Lower leg skin (tissue), 3 donors: ENCODE measurements at regions not wholly inside any gene's neighbourhood (a gene's known extent, or its start where the extent isn't known, plus 50 kb on each side); places are given as distances from the start of the nearest gene placed in this dataset.

Experiments used
- CTCF ChIP-seq, 3 donors: fragments of 450-650 bp; IDR thresholded peaks; one replicate each; pipeline ENCODE4 v1.5.1; 2016; ENCODE audit warnings: antibody characterized with exemption in 3 of 3, mild to moderate bottlenecking in 3 of 3, moderate library complexity in 2 of 3
- POLR2A ChIP-seq, 2 donors: fragments of 450-650 bp; IDR thresholded peaks; one replicate each; pipeline ENCODE4 v1.6.1; 2016 to 2017; ENCODE audit warnings: antibody characterized with exemption in 2 of 2, mild to moderate bottlenecking in 1 of 2, moderate library complexity in 1 of 2

GRCh38 chr22:47848184-47848920, 1085.9 kb downstream of the TBC1D22A start:
- no peak for TF ChIP-seq CTCF (IDR thresholded peaks at IDR 0.05)
- TF ChIP-seq POLR2A (IDR thresholded peaks at IDR 0.05) = no peak
